HG03442 (cell line): ENCODE measurements at regions not wholly inside any gene's neighbourhood (a gene's known extent, or its start where the extent isn't known, plus 50 kb on each side); places are given as distances from the start of the nearest gene placed in this dataset.
"Not testable (repeated sequence)": the region's sequence is repeated elsewhere in the genome, so short reads cannot be mapped to it uniquely, and the experiment has no call there.

Experiments used
- ATAC-seq: cut with Tn5 transposase; IDR thresholded peaks from one replicate; pipeline ENCODE4 v1.9.1; 2021; ENCODE audit warnings: mild to moderate bottlenecking, moderate library complexity; ENCODE audit not compliant: unreplicated experiment

DNA sequence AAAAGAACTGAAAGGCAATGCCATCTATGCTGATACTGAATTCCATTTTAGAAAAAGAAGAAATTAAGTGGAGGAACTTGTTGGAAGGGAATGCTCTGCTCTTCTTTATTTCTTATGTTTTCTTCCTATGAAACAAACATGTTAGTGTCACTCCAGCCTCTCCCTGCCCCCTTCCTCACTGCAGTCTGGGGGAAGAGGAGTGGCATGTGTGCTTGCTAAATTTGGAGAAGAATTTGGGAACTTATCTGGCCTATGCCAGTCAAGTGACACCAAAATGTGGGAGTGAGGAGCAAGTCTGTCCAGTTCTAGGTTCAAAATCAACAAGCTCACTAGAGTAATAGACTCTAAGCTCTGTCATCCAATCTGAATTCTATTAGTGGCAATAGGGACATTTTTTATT, 214.6 kb downstream of the RBM26 start:
- ATAC-seq: no peak

DNA sequence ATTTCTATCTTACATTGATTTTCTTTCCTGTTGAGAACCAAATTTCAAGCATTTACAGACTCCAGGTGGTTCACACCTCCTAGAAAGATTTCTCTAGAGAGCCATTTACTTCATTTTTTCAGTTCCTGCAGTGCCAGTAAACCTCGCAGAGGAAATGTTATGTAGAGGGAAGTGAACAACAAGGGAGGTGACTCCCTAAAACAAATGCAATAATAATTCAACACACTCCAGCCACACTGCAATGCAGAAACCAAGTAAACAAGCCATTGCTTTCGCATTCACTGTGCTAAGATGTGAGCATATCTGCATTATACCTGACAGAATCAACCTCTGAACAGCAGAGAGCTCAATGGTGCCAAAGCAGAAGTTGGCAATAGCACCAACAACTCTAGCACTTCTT, 215.1 kb downstream of the RBM26 start:
- ATAC-seq: peak; percentile 15

DNA sequence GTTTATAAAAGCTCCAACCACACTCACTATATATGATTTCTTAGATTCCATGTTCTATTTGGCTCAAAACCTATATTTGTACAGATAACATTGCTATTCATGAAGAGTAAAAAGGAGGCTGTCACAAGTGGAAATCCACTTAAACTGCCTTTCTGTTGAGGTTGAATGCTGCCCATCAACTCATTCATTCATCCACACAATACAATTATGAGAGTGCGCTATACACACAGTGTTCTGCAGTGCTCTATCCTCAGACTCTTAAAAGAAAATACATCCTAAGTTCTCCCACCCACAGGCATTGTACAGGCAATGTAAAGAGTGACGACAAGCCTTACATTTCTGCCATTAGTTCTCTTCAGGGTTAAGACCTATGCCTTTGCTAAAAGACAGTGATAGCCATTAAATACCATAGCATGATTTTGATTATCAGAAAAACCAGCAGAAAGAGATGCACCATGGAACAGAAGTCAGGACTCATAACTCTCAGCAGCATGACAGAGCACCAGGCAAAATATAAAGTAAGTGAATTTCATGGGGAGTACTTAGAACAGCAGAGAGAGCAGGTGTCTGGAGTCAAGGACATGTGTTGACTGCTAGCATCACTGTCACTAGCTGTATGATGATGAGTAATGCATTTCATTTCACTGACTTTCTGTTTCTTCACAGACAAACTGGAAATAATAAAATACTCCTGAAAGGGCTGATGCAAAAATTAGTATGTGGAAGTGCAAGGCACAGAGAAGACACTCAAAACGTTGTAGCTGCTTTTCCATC, 218.0 kb downstream of the RBM26 start:
- ATAC-seq: no peak

DNA sequence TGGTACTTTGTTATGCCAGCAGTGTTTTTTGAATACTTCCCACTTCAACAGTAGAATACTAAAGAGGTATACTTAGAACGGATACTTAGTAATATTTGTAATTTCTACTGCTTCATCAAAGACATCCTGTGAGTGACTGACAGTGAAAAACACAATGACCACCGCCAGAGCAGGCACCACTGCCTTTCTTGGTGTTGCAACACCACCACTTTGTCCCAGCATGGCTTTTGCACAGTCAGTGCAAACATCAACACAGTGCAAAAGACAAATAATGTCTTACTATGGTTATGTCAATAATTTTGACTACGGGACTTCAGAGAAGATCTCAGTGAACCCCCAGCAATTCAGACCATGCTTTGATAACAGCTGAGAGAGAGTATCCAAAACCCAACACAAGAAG, 220.5 kb downstream of the RBM26 start:
- no peak for ATAC-seq

DNA sequence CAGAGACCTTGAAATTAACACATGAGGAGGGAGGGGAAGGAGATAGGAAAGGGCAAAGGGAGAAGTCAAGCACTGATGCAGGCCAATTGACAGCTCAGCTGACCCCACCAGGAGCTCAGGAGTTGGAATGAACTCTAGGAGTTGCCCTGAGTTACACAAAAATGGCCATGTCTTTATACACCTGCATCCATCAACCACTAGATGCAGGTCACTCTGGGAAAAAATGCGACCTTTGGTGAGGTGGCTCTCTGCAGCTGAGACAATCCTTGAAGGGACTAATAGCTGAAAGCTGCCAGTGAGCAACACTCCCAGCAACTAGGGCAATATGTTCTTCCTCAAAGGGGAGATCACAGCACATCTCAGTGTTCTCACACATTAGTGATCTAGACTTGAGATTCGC, 222.8 kb downstream of the RBM26 start:
- no peak for ATAC-seq

DNA sequence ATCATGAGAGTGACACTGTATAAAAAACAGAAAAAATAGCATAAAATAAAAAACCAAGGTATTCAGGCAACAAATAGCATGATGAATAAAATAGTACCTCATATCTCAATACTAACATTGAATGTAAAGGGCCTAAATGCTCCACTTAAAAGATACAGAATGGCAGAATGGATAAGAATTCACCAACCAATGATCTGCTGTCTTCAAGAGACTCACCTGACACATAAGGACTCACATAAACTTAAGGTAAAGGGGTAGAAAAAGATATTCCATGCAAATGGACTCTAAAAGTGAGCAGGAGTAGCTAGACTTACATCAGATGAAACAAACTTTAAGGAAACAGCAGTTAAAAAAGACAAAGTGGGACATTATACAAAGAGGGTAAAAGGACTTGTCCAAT, 232.4 kb downstream of the RBM26 start:
- not testable (repeated sequence) for ATAC-seq

DNA sequence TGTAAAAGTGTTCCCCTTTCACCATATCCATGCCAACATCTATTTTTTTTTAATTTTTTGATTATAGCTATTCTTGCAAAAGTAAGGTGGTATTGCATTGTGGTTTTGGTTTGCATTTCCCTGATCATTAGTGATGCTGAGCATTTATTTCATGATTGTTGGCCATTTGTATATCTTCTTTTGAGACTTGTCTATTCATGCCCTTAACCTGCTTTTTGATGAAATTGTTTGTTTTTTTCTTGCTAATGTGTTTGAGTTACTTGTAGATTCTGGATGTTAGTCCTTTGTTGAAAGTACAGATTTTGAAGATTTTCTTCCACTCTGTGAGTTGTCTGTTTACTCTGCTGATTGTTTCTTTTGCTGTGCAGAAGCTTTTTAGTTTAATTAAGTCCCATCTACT, 233.1 kb downstream of the RBM26 start:
- ATAC-seq: not testable (repeated sequence)

DNA sequence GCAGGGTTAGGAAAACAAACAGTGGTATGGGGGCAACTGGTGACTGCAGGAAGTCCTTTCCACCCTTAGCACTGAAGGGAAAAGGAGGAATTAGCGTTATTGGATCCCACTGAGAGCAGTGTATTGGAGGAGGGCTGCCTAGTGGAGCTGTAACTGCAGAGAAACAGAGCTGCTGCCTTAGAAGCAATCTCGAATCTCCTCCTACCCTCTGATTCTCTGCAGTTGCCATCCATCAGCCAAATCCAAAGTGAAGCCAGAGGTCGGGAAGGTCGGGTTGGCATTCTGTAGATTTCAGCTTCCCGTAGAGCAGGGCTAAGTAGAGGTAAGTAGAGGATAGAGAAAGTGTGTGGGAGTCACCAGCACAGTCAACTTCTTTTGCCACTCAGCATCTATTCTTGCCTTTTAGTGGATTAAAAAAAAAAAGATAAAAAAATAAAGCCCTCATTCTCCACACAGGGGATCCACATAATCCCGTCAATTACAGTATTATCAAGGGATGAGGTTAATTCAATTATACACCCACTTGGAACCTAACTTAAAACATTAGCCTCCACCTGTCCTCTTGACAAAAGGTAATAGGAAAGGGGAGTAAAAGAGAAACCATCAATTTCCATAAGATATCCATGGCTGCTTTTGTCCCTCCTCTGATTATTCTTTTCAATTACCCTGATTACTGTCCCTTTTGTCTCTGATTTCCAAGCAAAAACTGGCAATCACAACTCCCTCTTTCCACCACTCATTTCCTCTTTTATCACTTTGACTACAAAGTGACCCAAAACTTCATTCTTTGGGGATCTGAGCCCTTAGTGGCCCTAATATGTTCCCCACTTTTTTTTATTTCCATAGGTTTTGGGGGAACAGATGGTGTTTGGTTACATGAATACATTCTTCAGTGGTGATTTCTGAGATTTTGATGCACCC, 234.7 kb downstream of the RBM26 start:
- no peak for ATAC-seq

DNA sequence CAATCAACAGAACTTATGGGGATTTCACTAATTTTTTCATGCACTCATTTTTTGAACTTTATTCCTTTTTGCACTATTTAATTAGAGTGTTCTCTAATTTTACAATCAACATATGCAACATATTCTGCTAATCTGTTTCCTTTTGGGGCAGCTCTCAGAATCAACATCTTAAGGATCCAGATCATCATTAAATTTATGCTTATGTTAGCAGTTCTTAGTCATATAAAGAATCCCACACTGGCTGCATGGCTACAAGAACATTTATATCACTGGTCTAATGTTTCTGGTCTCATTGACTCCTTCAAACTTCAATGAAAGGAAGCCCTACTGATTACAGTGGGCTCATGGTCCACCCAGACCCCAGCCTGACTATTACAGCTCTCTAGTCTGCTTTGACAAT, 245.2 kb downstream of the RBM26 start:
- no peak for ATAC-seq

DNA sequence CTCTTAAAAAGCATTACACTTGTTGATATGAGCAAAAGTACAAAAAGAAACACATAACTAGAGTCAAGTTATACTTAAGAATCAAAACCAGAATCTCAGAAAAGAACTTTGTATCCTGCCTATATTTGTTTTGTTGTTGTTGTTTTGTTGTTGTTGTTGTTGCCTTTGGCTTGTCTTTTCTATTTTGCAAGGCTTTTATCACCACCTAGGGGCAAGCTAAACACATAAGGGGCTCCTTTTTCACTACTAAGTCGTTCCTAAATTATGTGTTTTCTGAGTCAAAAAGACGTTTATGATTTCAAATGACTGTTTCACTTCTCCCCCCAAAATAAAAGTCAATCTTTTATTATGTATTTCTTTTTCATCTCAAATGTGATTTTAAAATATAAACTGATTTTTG, 250.2 kb downstream of the RBM26 start:
- ATAC-seq: no peak

DNA sequence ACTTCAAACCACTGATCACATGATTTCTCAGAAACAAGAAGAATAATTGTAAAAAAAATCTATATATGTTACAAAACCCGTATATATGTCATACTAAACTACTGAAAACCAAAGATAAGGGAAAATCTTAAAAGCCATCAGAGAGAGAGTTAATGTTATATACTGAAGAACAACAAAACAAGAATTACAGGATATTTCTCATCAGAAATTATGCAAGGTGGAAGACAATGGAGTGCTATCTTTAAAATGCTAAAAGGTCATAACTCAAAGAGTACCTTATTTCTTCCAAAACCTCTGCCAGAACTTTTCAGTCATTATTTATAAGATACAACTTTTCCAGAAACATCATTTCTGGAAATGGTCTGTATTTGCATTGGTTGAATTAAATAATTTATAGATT, 256.8 kb downstream of the RBM26 start:
- no peak for ATAC-seq

DNA sequence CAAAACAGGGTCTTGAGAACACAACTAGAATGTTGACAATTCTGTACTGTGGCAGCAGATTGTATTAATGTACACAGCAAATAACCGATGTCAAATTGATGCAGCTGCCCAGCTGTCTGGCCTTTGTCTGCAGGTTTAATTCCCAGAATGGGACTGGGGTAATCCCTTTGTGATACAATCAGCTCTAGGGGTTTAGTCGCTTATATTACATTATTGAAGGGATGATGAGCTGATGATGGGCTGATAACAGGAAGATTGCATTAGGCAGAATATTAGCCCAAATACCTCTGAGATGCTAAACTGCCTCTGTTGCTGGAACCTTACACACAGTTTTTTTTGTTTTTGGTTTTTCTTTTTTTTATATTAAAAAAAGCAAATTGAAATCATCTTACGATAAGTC, 265.0 kb downstream of the RBM26 start:
- no peak for ATAC-seq

DNA sequence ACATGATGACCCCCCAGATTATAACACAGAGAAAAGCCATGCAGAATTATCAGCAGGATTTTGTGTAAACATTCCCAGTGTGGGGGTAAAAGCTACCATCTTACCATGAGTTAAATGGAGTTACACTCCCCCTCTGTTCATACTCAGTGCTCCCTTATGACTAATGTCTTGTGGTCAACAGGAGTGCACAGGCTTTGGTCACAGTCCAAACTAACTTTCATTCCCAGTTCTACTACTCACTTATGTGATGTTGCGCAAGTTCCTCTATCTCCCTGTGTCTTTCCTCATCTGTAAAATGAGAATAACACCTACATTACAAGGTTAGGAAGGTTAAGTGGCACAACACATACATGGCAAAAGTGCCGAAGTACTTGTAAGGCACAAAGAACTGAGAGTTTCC, 277.9 kb downstream of the RBM26 start:
- peak; percentile 77 for ATAC-seq

DNA sequence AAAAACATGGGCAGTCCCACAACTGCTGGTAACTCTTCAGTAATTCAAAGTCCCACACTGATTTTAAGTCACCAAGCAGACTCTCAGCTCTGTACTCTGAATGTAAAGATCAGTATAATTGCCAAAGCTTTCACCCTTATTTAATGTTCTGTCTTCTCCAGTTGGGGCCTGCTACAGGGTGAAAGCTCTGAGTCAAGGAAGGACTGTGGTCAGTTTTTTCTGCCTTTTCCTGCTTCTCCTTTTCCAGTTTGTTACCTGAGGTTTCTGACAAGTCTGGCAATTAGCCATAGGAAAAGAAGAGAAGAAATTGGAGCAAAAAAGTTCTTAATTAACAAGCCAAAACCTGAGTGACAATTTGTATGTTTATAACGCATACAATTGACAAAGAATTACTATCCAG, 279.3 kb downstream of the RBM26 start:
- no peak for ATAC-seq

DNA sequence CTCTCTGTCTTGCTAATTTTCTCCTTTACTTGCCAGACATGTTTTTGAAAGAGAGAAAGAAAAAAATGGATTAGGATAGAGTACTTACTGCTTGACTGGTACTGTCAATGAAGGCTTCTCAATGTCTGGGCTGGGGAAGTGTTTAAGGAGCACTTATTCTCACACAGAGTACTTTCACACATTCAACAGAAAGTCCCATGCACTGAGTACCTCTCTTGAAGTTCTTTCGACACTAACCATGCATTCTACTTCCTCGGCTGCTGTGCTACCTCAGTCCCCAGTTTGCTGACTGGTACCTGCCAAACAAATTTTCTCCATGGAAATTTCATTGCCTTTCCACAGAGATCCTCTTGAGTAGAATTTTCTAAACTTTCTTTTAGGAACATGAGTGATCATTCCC, 281.9 kb downstream of the RBM26 start:
- ATAC-seq: no peak

DNA sequence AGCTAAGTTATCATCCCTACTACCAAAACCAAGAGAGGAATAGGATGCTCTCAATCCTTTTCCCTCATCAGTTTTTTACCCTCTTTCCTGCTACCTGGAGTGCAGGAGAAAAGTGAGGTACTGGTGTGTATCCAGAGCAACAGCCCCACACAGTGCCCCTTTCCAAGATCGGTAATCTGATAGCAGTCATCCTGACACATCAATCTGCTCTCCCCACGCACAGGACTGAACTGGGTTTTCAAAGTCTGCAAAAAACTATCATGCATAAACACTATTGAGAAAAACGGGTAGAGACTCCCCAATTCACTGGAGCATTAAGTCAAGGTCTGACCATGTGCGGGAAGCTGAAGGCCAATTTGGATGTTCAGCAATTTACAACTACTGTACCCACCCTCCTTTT, 284.8 kb downstream of the RBM26 start:
- no peak for ATAC-seq

DNA sequence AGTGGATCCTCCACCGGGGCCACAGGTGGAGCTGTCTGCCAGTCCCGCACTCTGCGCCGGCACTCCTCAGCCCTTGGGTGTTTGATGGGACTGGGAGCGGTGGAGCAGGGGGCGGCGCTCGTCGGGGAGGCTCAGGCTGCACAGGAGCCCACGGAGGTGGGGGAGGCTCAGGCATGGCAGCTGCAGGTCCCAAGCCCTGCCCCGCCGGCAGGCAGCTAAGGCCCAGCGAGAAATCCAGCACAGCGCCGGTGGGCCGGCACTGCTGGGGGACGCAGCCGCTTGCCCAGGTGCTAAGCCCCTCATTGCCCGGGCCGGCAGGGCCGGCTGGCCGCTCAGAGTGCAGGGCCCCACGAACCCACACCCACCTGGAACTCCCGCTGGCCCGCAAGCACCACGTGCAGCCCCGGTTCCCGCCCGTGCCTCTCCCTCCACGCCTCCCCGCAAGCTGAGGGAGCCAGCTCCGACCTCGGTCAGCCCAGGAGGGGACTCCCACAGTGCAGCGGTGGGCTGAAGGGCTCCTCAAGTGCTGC, 286.4 kb downstream of the RBM26 start:
- no peak for ATAC-seq

DNA sequence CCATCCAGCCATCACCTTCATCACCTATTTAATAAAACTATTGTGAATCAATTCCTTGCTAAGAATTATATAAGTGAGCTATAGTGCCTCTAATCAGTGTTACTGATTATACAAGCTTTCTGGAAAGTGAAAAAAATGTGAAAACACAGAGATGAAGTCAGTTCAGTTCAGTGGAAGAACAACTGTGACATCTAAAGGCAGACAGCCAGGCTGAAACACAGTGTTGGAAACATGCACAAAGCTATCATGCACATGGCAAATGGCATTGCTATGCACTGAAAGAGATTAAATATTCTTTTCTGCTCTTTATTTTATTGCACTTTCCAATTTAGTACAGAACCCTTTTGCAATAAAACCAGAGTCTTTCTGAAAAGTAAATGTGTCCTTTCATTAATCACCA, 294.0 kb downstream of the RBM26 start:
- ATAC-seq: no peak

DNA sequence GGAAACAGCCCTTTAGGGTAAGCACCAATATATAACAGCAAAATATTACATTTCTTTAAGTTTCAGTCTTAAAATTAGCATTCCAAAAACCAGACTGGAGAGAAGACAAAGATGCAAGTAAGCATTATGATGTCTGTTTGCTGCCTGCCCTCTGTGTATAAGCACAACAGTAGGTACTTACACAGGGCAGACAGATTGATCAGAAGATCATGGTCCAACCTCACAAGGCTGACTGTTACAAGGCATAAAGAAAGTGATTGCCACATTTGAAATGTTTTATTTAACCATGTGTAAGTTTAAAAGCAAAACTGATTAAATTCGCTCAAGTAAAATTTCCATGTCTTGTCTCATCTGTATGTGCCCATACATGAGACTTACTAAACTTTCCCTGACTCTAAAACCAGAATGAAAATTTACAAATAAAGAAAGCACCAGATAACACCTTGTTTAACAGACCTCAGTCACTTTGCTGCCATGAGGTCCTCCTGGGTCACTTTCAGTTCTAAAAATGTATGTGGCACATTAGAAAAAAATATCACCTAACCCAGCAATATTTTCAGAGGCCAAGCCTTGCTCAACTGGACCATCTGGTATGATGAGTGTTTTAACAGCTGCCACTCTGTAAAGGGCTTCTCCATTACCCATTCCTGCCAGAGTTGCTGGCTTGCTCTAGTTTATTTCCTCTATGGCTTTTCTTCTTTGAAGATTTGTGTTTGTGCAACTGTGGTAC, 297.0 kb downstream of the RBM26 start:
- ATAC-seq: peak; percentile 77

DNA sequence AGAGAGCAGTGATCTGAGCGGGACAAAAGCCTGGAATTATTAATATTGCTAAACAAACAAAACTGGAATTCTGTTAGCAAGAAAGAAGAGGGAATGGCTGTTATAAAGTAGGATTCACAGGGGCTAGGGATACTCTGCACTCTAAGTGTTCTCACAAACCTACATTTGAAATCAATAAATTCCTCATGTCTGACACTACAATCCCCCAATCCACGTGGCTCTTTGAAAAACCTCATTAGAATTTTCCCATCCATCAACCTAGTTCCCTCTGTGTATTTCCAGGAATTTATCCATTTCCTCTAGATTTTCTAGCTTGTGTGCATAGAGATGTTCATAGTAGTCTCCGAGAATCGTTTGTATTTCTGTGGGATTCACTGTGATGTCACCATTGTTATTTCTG, 307.5 kb downstream of the RBM26 start:
- ATAC-seq: no peak

DNA sequence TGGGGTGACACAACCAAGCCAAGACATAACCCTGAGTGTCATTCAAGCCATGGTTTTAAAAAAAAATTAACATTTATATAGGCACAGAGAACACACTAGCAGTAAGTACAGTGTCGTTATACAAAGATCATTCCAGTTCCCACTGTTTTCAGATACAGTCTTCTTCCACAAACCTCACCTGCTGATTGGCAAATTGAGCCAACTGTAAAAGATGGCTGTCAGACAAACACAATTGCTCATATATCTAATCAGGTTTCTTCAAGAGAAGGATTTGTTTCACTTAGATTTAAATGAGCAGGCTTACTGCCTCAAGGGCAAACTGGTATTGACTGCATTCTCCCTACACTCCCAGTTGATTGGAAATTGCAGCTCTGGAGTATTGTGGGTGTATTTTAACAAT, 308.9 kb downstream of the RBM26 start:
- ATAC-seq: no peak
